ENCODE measurements at regions not wholly inside any gene's neighbourhood (a gene's known extent, or its start where the extent isn't known, plus 50 kb on each side); places are given as distances from the start of the nearest gene placed in this dataset.

- TF ChIP-seq, protein P1, sequence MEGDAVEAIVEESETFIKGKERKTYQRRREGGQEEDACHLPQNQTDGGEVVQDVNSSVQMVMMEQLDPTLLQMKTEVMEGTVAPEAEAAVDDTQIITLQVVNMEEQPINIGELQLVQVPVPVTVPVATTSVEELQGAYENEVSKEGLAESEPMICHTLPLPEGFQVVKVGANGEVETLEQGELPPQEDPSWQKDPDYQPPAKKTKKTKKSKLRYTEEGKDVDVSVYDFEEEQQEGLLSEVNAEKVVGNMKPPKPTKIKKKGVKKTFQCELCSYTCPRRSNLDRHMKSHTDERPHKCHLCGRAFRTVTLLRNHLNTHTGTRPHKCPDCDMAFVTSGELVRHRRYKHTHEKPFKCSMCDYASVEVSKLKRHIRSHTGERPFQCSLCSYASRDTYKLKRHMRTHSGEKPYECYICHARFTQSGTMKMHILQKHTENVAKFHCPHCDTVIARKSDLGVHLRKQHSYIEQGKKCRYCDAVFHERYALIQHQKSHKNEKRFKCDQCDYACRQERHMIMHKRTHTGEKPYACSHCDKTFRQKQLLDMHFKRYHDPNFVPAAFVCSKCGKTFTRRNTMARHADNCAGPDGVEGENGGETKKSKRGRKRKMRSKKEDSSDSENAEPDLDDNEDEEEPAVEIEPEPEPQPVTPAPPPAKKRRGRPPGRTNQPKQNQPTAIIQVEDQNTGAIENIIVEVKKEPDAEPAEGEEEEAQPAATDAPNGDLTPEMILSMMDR (IDR thresholded peaks at IDR 0.05) = no peak
- TF ChIP-seq FOXJ3 (CRISPR knock-in tag; IDR thresholded peaks at IDR 0.05; ENCODE audit: borderline replicate concordance) (no peak), JUN (CRISPR knock-in tag; IDR thresholded peaks at IDR 0.05) (no peak), USF2 (CRISPR knock-in tag; IDR thresholded peaks at IDR 0.05) (no peak), CREB1 (CRISPR knock-in tag; IDR thresholded peaks at IDR 0.05) (no peak), CBFB (CRISPR knock-in tag; IDR thresholded peaks at IDR 0.05; ENCODE audit: low read depth) (no peak)
- TF ChIP-seq, protein P2, sequence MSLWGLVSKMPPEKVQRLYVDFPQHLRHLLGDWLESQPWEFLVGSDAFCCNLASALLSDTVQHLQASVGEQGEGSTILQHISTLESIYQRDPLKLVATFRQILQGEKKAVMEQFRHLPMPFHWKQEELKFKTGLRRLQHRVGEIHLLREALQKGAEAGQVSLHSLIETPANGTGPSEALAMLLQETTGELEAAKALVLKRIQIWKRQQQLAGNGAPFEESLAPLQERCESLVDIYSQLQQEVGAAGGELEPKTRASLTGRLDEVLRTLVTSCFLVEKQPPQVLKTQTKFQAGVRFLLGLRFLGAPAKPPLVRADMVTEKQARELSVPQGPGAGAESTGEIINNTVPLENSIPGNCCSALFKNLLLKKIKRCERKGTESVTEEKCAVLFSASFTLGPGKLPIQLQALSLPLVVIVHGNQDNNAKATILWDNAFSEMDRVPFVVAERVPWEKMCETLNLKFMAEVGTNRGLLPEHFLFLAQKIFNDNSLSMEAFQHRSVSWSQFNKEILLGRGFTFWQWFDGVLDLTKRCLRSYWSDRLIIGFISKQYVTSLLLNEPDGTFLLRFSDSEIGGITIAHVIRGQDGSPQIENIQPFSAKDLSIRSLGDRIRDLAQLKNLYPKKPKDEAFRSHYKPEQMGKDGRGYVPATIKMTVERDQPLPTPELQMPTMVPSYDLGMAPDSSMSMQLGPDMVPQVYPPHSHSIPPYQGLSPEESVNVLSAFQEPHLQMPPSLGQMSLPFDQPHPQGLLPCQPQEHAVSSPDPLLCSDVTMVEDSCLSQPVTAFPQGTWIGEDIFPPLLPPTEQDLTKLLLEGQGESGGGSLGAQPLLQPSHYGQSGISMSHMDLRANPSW (CRISPR knock-in tag; conservative IDR thresholded peaks at IDR 0.05; ENCODE audit: low read depth) = no peak
These were observed 936.0 kb downstream of the TRIB2 start for GRCh38 chr2:13652531-13653313.

Measured in WTC11 (cell line).